Suprapubic skin (tissue), 4 donors: ENCODE measurements at regions not wholly inside any gene's neighbourhood (a gene's known extent, or its start where the extent isn't known, plus 50 kb on each side); places are given as distances from the start of the nearest gene placed in this dataset.

Experiments
- DNase-seq, 2 donors: peaks; one replicate each; pipeline ENCODE4 v3.0.0-alpha.2; 2019; ENCODE audit warnings: low spot score in 2 of 2
- H3K27ac ChIP-seq: fragments of 200-600 bp; sonication (generic); one replicate; pipeline ENCODE4 v1.5.1; 2019
- H3K27me3 ChIP-seq: fragments of 200-600 bp; sonication (generic); one replicate; pipeline ENCODE4 v1.5.1; 2019
- H3K36me3 ChIP-seq: fragments of 200-600 bp; sonication (generic); one replicate; pipeline ENCODE4 v1.5.1; 2019
- H3K4me1 ChIP-seq: fragments of 200-600 bp; sonication (generic); one replicate; pipeline ENCODE4 v1.5.1; 2019
- H3K4me3 ChIP-seq: fragments of 200-600 bp; sonication (generic); one replicate; pipeline ENCODE4 v1.5.1; 2019; ENCODE audit warnings: mild to moderate bottlenecking
- H3K9me3 ChIP-seq: fragments of 200-600 bp; sonication (generic); one replicate; pipeline ENCODE4 v1.5.1; 2019
- EP300 ChIP-seq: sonication (generic); formaldehyde crosslinking; IDR thresholded peaks from one replicate; pipeline ENCODE4 v1.6.1; 2017; ENCODE audit warnings: antibody characterized with exemption
- POLR2A ChIP-seq, 2 donors: fragments of 450-650 bp; IDR thresholded peaks; one replicate each; pipeline ENCODE4 v1.6.1; 2017; ENCODE audit warnings: antibody characterized with exemption in 2 of 2, mild to moderate bottlenecking in 2 of 2, moderate library complexity in 2 of 2
- POLR2AphosphoS5 ChIP-seq, 3 donors: sonication (generic); formaldehyde crosslinking; IDR thresholded peaks; one replicate each; pipeline ENCODE4 v1.6.1; 2017; ENCODE audit warnings: antibody characterized with exemption in 3 of 3
- WGBS: methylation state at CpG from one replicate; pipeline ENCODE4 v1.1.5; 2018; 5-methylcytosine and 5-hydroxymethylcytosine counted together
- TF ChIP-seq, protein P1 (sequence below), 2 donors: fragments of 200-600 bp in 1 of 2; fragments of 450-650 bp in 1 of 2; sonication (generic) in 1 of 2; IDR thresholded peaks; one replicate each; pipeline ENCODE4 v1.5.1; 2016 to 2019; ENCODE audit warnings: antibody characterized with exemption in 2 of 2, mild to moderate bottlenecking in 1 of 2, moderate library complexity in 1 of 2

DNA sequence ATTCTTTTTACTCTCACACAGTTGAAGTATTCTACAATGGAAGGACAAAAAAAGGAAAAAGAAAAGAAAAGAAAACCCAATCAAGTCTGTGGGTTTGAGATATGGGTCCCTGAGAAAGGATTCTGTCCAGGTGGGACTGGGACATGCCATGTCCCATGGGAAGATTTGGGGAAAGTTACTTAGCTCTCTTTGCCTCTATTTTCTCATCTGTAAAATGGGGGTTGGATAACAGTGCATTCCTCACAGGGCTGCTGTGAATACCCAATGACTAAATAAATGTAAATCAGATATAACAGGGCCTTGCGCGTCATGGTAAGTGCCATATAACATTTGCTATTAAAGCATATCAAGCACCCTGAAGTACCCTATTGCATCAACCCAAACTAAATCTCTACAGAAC lies 105.7 kb downstream of the CPN2 start:
- Histone ChIP-seq H3K27ac (no peak overlapping the region), H3K4me3 (no peak overlapping the region), H3K4me1 (peaks cover 10% of the 10 kb centered on the region), H3K9me3 (no peaks in the 10 kb centered on the region), H3K36me3 (no peaks in the 10 kb centered on the region), H3K27me3 (no peaks in the 10 kb centered on the region)
- TF ChIP-seq EP300 (no peak), POLR2AphosphoS5 (IDR thresholded peaks at IDR 0.05) (no peak)
- WGBS = 95% methylated on average over 2 of the region's 2 CpGs
- no peak for DNase-seq

DNA sequence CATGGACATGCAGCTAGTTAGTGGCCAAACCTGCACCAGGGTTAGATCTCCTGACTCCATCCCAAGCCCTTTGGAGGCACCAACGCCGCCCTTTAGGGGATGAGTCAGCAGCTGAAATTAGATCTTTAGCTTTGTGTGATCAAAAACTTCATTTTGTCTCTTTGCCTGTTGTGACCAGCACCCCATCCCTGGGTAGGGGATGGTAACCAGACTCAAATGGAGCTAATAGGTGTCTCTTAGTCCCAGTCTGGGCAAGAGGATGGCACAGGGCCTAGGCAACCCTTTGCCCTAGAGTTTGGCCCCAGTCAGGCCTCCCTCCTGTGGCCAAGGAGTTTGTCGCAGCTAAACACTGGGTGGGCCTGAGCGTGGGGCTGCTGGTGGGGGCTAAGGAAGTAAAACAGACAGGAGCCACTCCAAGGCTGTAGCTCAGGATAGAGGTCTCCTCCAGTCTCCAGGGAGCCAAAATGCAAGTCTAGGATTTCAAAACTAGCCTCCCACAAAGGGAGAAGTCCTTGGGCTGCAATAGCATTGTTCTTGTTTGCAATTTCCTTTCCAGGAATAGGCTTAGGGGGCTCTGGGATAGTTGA lies 105.1 kb downstream of the CPN2 start:
- H3K27me3 ChIP-seq = no peaks in the 10 kb centered on the region
- 91% methylated on average over 4 of the region's 4 CpGs for WGBS
- peaks cover 16% of the 10 kb centered on the region for H3K4me1 ChIP-seq
- H3K36me3 ChIP-seq = no peaks in the 10 kb centered on the region
- DNase-seq = no peak
- H3K9me3 ChIP-seq = no peaks in the 10 kb centered on the region
- H3K27ac ChIP-seq = no peak overlapping the region
- no peak overlapping the region for H3K4me3 ChIP-seq
- TF ChIP-seq POLR2A (IDR thresholded peaks at IDR 0.05) (no peak), POLR2AphosphoS5 (IDR thresholded peaks at IDR 0.05) (no peak), EP300 (no peak)
- TF ChIP-seq, protein P1, sequence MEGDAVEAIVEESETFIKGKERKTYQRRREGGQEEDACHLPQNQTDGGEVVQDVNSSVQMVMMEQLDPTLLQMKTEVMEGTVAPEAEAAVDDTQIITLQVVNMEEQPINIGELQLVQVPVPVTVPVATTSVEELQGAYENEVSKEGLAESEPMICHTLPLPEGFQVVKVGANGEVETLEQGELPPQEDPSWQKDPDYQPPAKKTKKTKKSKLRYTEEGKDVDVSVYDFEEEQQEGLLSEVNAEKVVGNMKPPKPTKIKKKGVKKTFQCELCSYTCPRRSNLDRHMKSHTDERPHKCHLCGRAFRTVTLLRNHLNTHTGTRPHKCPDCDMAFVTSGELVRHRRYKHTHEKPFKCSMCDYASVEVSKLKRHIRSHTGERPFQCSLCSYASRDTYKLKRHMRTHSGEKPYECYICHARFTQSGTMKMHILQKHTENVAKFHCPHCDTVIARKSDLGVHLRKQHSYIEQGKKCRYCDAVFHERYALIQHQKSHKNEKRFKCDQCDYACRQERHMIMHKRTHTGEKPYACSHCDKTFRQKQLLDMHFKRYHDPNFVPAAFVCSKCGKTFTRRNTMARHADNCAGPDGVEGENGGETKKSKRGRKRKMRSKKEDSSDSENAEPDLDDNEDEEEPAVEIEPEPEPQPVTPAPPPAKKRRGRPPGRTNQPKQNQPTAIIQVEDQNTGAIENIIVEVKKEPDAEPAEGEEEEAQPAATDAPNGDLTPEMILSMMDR (IDR thresholded peaks at IDR 0.05) = no peak

DNA sequence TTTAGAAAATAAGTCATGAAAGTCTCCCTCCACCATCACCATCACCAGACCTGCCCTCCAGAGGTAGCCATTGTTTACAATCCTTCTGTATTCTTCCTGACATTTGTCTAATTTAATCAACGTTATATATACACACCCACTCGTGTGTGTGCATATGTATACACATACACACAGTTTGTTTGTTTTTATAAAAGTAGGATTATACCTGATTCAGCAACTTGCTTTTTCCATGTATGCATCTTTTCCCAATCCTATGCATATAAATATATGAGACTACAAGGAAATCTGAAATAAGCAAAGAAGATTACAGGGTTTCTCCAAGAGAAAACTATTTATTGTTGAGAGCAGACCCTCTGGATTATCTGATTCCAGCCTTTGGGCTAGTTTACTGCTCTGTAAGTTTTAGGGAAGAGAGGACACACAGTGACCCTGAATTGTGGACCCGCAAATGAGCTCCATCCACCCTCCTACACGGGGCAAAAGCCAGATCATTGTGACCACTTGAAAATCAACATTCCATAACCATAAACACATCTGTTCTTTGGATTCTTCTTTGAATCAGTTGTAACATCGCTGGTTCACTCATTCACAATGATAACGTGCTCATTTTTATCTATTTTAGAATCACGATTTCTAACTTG lies 104.3 kb downstream of the CPN2 start:
- Histone ChIP-seq H3K27ac (no peak overlapping the region), H3K27me3 (no peaks in the 10 kb centered on the region), H3K4me1 (peaks cover 16% of the 10 kb centered on the region), H3K9me3 (no peaks in the 10 kb centered on the region), H3K4me3 (no peak overlapping the region), H3K36me3 (no peaks in the 10 kb centered on the region)
- TF ChIP-seq, protein P1 (IDR thresholded peaks at IDR 0.05) = no peak
- TF ChIP-seq EP300 (no peak), POLR2A (IDR thresholded peaks at IDR 0.05) (no peak), POLR2AphosphoS5 (IDR thresholded peaks at IDR 0.05) (no peak)
- no peak for DNase-seq
- 85% methylated on average over 7 of the region's 7 CpGs for WGBS

DNA sequence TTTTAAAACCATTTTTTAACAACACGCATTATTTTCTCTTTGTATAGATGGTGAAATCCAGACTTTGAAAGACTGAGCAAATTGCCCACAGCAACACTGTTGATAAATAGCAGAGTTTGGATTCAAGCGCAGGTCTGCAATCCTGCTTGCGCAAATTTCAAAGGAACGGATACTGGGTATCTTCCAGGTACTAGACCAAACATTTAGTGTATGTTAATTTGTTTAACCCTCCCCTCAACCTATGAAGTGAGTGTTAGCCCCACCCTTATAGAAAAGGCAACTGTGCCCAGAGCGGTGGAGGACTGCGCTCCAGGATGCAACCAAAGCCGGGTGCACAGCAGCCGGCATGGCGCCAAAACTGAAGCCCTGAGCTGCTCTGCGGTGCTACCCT lies 103.8 kb downstream of the CPN2 start:
- DNase-seq = no peak
- 92% methylated on average over 10 of the region's 10 CpGs for WGBS
- peaks cover 16% of the 10 kb centered on the region for H3K4me1 ChIP-seq
- H3K4me3 ChIP-seq = no peak overlapping the region
- no peaks in the 10 kb centered on the region for H3K36me3 ChIP-seq
- no peaks in the 10 kb centered on the region for H3K9me3 ChIP-seq
- no peak overlapping the region for H3K27ac ChIP-seq
- no peak for TF ChIP-seq POLR2A (IDR thresholded peaks at IDR 0.05)
- no peak for TF ChIP-seq POLR2AphosphoS5 (IDR thresholded peaks at IDR 0.05)
- TF ChIP-seq, protein P1 (IDR thresholded peaks at IDR 0.05) = no peak
- no peak for TF ChIP-seq EP300
- H3K27me3 ChIP-seq = no peaks in the 10 kb centered on the region

DNA sequence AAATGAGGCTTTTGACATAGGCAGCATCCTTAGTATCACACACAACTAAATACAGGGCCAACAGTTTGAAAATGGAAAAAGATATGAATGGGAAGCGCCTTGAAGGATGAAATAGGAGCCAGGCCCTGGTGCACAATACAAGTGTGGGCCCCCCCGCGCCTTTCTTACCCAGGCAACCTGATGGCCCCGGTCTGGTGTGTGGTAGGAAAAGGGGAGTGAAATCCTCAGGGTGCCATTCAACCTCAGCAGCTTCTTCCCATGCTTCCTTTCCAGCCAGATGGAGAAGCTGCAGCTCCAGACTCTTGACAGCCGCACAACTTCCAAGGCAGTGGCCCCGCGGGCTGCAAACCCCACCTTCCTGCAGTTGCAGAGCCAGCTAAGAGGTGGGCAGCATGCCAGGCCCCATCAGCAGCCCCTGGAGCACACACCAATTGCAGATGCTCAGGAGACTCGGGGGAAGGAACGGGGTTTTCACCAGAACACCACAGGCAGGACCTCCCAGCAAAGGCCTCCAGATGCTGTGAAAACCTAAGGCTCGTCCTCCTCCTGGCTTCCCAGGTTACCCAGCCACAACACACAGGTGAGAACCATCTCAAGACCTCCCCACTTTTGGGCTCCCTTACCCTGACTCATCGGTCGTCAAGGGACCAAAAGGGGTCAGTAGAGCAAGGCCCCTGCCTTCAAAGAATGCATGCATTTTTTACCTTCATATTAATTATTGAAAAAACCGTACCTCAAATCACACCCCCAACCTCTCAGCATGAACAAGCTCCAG lies 101.6 kb downstream of the CPN2 start:
- Histone ChIP-seq H3K27ac (no peak overlapping the region), H3K9me3 (no peaks in the 10 kb centered on the region), H3K4me1 (peaks cover 16% of the 10 kb centered on the region), H3K36me3 (no peaks in the 10 kb centered on the region), H3K4me3 (no peak overlapping the region), H3K27me3 (no peaks in the 10 kb centered on the region)
- no peak for DNase-seq
- WGBS = 62% methylated on average over 12 of the region's 13 CpGs
- TF ChIP-seq POLR2AphosphoS5 (IDR thresholded peaks at IDR 0.05) = no peak
- TF ChIP-seq, protein P1 (IDR thresholded peaks at IDR 0.05) = no peak
- no peak for TF ChIP-seq EP300
- no peak for TF ChIP-seq POLR2A (IDR thresholded peaks at IDR 0.05)
